Type B pancreatic cell (in vitro differentiated cells): ENCODE measurements at regions not wholly inside any gene's neighbourhood (a gene's known extent, or its start where the extent isn't known, plus 50 kb on each side); places are given as distances from the start of the nearest gene placed in this dataset.
A peak's percentile ranks its signal among the peaks of the same experiment; 100 is the strongest.
"Not testable (repeated sequence)": the region's sequence is repeated elsewhere in the genome, so short reads cannot be mapped to it uniquely, and the experiment has no call there.

ENCODE experiments used
- DNase-seq: peaks from one replicate; pipeline ENCODE4 v3.0.0; 2021; ENCODE audit warnings: mixed read lengths; ENCODE audit not compliant: unreplicated experiment; ENCODE audit errors: extremely low spot score
- H3K27ac Mint-ChIP-seq: 2 replicates; pipeline ENCODE4 v1.8.0; 2021; ENCODE audit warnings: mild to moderate bottlenecking, mixed read lengths
- H3K27me3 Mint-ChIP-seq: 2 replicates; pipeline ENCODE4 v1.8.0; 2021; ENCODE audit warnings: mixed read lengths
- H3K36me3 Mint-ChIP-seq: 2 replicates; pipeline ENCODE4 v1.8.0; 2021; ENCODE audit warnings: mixed read lengths
- H3K4me1 Mint-ChIP-seq: one replicate; pipeline ENCODE4 v1.8.0; 2021; ENCODE audit warnings: mixed read lengths; ENCODE audit not compliant: unreplicated experiment
- H3K4me3 Mint-ChIP-seq: 2 replicates; pipeline ENCODE4 v1.8.0; 2021; ENCODE audit warnings: mild to moderate bottlenecking, mixed read lengths
- H3K9me3 Mint-ChIP-seq: 2 replicates; pipeline ENCODE4 v1.8.0; 2021; ENCODE audit warnings: mixed read lengths
- TF ChIP-seq, protein P1 (sequence below): fragments of 200-600 bp; sonication (generic); conservative IDR thresholded peaks from 2 replicates; pipeline ENCODE4 v1.5.0; 2021; ENCODE audit warnings: antibody characterized with exemption, mild to moderate bottlenecking

DNA sequence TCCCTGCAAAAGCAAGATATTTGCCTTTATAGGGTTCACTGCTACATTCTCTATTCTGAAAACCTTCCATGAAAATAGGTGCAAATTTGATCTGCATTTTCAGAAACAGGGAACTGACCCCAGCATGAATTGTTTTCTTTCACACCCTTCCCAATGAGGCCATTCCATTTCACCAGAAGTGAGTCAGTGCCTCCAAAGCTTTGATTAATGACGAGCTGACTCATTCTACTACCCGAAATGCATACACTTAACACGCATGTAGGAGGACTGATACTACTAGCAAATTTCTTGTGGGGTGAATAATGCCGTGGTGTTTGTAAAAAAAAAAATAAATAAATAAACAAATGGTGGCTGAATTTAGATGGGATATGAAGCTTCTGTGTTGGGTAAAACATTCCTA lies 146.9 kb upstream of the FGF13 start:
- no peak overlapping the region for H3K4me3 Mint-ChIP-seq
- H3K9me3 Mint-ChIP-seq: no peaks in the 10 kb centered on the region
- H3K27me3 Mint-ChIP-seq: no peaks in the 10 kb centered on the region
- TF ChIP-seq, protein P1, sequence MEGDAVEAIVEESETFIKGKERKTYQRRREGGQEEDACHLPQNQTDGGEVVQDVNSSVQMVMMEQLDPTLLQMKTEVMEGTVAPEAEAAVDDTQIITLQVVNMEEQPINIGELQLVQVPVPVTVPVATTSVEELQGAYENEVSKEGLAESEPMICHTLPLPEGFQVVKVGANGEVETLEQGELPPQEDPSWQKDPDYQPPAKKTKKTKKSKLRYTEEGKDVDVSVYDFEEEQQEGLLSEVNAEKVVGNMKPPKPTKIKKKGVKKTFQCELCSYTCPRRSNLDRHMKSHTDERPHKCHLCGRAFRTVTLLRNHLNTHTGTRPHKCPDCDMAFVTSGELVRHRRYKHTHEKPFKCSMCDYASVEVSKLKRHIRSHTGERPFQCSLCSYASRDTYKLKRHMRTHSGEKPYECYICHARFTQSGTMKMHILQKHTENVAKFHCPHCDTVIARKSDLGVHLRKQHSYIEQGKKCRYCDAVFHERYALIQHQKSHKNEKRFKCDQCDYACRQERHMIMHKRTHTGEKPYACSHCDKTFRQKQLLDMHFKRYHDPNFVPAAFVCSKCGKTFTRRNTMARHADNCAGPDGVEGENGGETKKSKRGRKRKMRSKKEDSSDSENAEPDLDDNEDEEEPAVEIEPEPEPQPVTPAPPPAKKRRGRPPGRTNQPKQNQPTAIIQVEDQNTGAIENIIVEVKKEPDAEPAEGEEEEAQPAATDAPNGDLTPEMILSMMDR: no peak
- H3K4me1 Mint-ChIP-seq: no peaks in the 10 kb centered on the region
- H3K36me3 Mint-ChIP-seq: no peaks in the 10 kb centered on the region
- no peak overlapping the region for H3K27ac Mint-ChIP-seq
- DNase-seq: no peak

DNA sequence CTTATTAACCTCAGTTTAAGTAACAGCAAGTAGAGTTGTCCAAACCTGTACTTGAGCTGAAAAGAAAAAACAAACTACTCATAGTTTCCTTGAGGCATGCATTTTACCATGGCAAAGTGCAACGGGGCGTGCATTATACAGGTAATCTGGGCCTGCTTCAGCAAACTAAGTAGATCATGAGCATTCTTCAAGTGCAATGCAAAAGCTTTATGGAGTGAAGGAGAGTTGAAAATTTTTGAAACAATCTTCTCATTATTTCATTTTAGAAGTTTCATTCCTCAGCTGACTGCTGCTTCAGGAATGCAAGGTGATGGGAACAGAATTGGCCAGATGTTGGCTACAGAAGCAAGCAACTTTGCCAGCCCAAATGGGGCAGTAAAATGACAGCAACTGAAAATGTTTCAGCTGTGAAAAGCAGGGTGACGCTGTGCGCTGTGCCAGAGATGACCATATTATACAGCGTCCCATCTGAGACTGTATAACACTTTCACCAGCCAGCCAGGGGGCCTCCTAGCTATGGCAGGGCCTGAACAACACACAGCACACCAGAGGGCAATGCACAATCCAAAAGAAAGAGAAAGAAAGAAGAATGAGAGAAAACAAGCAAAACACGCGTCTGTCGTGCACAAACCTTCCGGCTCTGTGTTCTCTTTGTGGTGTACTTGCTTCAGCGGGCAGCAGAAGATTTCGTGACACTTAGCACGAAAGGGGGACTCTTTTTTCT lies 145.5 kb upstream of the FGF13 start:
- TF ChIP-seq, protein P1: no peak
- no peaks in the 10 kb centered on the region for H3K36me3 Mint-ChIP-seq
- no peak for DNase-seq
- no peaks in the 10 kb centered on the region for H3K27me3 Mint-ChIP-seq
- no peaks in the 10 kb centered on the region for H3K4me1 Mint-ChIP-seq
- H3K27ac Mint-ChIP-seq: no peak overlapping the region
- no peaks in the 10 kb centered on the region for H3K9me3 Mint-ChIP-seq
- no peak overlapping the region for H3K4me3 Mint-ChIP-seq

DNA sequence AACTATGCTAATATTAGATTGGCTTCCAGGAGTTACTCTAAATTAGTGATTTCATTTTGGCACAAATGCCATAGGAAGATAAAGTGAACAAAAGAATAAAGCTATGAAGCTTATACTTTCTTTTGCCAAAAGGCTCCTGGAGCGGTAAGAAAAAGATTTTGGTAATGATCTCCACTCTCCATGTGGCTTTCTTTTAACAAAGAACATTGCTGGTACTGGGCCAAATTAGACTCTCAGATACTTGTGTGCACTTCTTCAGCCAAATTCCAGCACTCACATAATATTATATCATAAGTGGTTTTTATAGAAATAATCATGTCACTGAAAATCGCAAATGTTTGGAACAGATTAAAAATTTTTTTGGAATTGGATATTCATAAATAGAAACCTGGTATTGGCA lies 142.4 kb upstream of the FGF13 start:
- Mint-ChIP-seq H3K36me3 (no peaks in the 10 kb centered on the region), H3K27ac (no peak overlapping the region), H3K9me3 (no peaks in the 10 kb centered on the region), H3K4me1 (no peaks in the 10 kb centered on the region), H3K27me3 (no peaks in the 10 kb centered on the region), H3K4me3 (no peak overlapping the region)
- no peak for DNase-seq
- TF ChIP-seq, protein P1: no peak

DNA sequence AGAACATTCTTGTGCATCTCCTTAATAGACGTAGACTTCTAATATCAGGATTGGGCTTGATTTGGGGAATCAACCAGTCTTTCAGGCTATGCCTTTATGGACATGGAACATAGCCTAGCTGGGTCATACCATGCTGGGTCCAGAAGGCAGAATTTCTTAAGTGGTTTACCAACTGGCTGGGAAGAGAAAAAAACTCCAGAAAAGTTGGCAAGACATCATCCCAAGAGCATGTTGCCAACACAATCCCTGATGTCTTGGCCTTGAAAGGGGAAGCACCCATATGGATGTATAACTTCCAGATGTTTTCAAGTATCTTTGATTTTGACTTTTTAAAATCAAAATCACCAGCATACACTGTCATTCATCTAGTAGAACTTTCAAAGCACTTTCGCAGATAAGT lies 138.0 kb upstream of the FGF13 start:
- DNase-seq: no peak
- no peaks in the 10 kb centered on the region for H3K4me1 Mint-ChIP-seq
- H3K4me3 Mint-ChIP-seq: no peak overlapping the region
- no peak overlapping the region for H3K27ac Mint-ChIP-seq
- TF ChIP-seq, protein P1: no peak
- no peaks in the 10 kb centered on the region for H3K9me3 Mint-ChIP-seq
- no peaks in the 10 kb centered on the region for H3K36me3 Mint-ChIP-seq
- H3K27me3 Mint-ChIP-seq: peaks cover 6% of the 10 kb centered on the region

DNA sequence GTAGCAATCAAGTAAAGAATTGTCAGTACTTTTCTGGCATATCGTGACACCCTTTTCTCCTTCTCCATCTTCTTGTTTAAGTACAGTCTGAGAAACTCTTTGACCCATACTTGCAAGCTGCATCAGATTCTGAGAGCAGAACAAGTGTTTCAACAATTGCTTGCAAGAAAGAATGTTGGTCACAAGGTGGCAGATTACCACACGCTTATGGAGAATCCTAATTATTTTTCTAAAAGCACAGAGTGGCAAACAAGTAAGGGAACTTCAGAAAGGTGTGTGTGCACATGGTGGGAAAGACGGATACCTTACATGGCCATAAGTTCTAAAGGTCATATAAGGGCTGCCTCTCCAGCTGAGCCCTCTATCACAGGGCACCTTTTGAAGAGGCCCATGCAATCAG lies 136.4 kb upstream of the FGF13 start:
- Mint-ChIP-seq H3K36me3 (no peaks in the 10 kb centered on the region), H3K27me3 (peaks cover 9% of the 10 kb centered on the region), H3K9me3 (no peaks in the 10 kb centered on the region), H3K4me3 (no peak overlapping the region), H3K4me1 (no peaks in the 10 kb centered on the region), H3K27ac (no peak overlapping the region)
- no peak for DNase-seq
- TF ChIP-seq, protein P1: peak; percentile 47

DNA sequence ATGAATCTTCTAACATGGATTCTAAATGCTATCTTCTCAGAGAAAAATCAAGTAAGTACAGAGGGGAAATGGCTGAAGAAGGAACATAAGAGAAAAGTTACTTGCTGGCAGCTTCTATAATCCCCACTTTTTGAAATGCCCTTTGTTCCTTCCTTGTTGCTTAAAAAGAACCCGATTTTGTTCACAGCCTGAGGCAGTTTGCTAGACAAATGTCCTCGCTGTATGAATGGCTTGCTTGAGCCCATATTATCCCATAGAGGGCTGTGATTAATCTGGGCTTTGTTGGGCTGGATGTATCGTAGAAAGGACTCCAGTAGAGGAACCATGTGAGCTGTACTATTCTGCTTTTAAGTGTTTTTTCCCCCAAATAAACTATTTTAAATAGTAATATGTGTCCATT lies 134.3 kb upstream of the FGF13 start:
- peaks cover 10% of the 10 kb centered on the region for H3K27me3 Mint-ChIP-seq
- H3K27ac Mint-ChIP-seq: no peak overlapping the region
- no peaks in the 10 kb centered on the region for H3K9me3 Mint-ChIP-seq
- H3K4me3 Mint-ChIP-seq: no peak overlapping the region
- TF ChIP-seq, protein P1: no peak
- no peaks in the 10 kb centered on the region for H3K4me1 Mint-ChIP-seq
- no peak for DNase-seq
- H3K36me3 Mint-ChIP-seq: no peaks in the 10 kb centered on the region

DNA sequence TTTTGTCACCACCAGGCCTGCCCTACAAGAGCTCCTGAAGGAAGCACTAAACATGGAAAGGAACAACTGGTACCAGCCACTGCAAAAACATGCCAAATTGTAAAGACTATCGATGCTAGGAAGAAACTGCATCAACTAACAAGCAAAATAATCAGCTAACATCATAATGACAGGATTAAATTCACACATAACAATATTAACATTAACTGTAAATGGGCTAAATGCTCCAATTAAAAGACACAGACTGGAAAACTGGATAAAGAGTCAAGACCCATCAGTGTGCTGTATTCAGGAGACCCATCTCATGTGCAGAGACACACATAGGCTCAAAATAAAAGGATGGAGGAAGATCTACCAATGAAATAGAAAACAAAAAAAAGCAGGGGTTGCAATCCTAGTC lies 95.9 kb upstream of the FGF13 start:
- not testable (repeated sequence) for H3K4me3 Mint-ChIP-seq, H3K4me1 Mint-ChIP-seq, H3K36me3 Mint-ChIP-seq, H3K9me3 Mint-ChIP-seq, DNase-seq, H3K27ac Mint-ChIP-seq, H3K27me3 Mint-ChIP-seq
